Thoracic aorta (tissue), 2 donors: ENCODE measurements at regions not wholly inside any gene's neighbourhood (a gene's known extent, or its start where the extent isn't known, plus 50 kb on each side); places are given as distances from the start of the nearest gene placed in this dataset.

Source experiments
- ATAC-seq: fragments of 150-250 bp; one replicate; pipeline ENCODE4 v1.8.0; 2017; ENCODE audit warnings: low read depth; ENCODE audit not compliant: insufficient number of reproducible peaks, low FRiP score
- DNase-seq: peaks from one replicate; pipeline ENCODE4 v3.0.0-alpha.2; 2020; ENCODE audit warnings: low spot score
- H3K27ac ChIP-seq, 2 donors: fragments of 200-600 bp; sonication (generic); 1 replicate in 1 of 2; 2 replicates in 1 of 2; pipeline ENCODE4 v1.5.1; 2016; ENCODE audit warnings: mild to moderate bottlenecking in 2 of 2, moderate library complexity in 2 of 2
- H3K27me3 ChIP-seq: fragments of 200-600 bp; sonication (generic); replicated peaks from 2 replicates; pipeline ENCODE4 v1.6.0; 2016; ENCODE audit warnings: mild to moderate bottlenecking; ENCODE audit not compliant: insufficient read depth
- H3K36me3 ChIP-seq: fragments of 200-600 bp; sonication (generic); one replicate; pipeline ENCODE4 v1.5.1; 2016
- H3K4me1 ChIP-seq, 2 donors: fragments of 200-600 bp; sonication (generic); 1 replicate in 1 of 2; 2 replicates in 1 of 2; pipeline versions ENCODE4 v1.5.1 to v1.6.0; 2016; ENCODE audit warnings: low read depth in 2 of 2, mild to moderate bottlenecking in 1 of 2; ENCODE audit not compliant: control insufficient read depth in 1 of 2
- H3K4me3 ChIP-seq: fragments of 200-600 bp; sonication (generic); 2 replicates; pipeline ENCODE4 v1.5.1; 2016; ENCODE audit warnings: mild to moderate bottlenecking
- H3K9me3 ChIP-seq: fragments of 200-600 bp; sonication (generic); 2 replicates; pipeline ENCODE4 v1.5.1; 2016
- CTCF ChIP-seq: fragments of 200-600 bp; sonication (generic); IDR thresholded peaks from one replicate; pipeline ENCODE4 v1.5.1; 2019; ENCODE audit warnings: antibody characterized with exemption

GRCh38 chr3:70635301-70635700 lies 322.9 kb upstream of the MDFIC2 start:
- no peak overlapping the region for H3K4me3 ChIP-seq
- no peak for TF ChIP-seq CTCF
- H3K36me3 ChIP-seq, result no peaks in the 10 kb centered on the region
- no peak overlapping the region for H3K27ac ChIP-seq
- H3K4me1 ChIP-seq, result no peaks in the 10 kb centered on the region
- no peak for DNase-seq
- no peaks in the 10 kb centered on the region for H3K9me3 ChIP-seq
- H3K27me3 ChIP-seq, result no peaks in the 10 kb centered on the region
- ATAC-seq, result no peak

- H3K4me3 ChIP-seq, result no peak overlapping the region
- H3K27ac ChIP-seq, result no peak overlapping the region
- no peak for DNase-seq
- TF ChIP-seq CTCF, result no peak
- H3K4me1 ChIP-seq, result no peaks in the 10 kb centered on the region
- no peaks in the 10 kb centered on the region for H3K27me3 ChIP-seq
- H3K9me3 ChIP-seq, result no peaks in the 10 kb centered on the region
- no peaks in the 10 kb centered on the region for H3K36me3 ChIP-seq
- ATAC-seq, result no peak
These were observed 319.4 kb upstream of the MDFIC2 start for GRCh38 chr3:70631716-70632307.

- no peaks in the 10 kb centered on the region for H3K4me1 ChIP-seq
- no peak overlapping the region for H3K27ac ChIP-seq
- no peaks in the 10 kb centered on the region for H3K9me3 ChIP-seq
- ATAC-seq, result no peak
- H3K27me3 ChIP-seq, result no peaks in the 10 kb centered on the region
- H3K36me3 ChIP-seq, result no peaks in the 10 kb centered on the region
- TF ChIP-seq CTCF, result no peak
- no peak for DNase-seq
- no peak overlapping the region for H3K4me3 ChIP-seq
These were observed 309.0 kb upstream of the MDFIC2 start for GRCh38 chr3:70621451-70621850.

GRCh38 chr3:70620956-70621355 lies 308.5 kb upstream of the MDFIC2 start:
- no peak for TF ChIP-seq CTCF
- no peaks in the 10 kb centered on the region for H3K9me3 ChIP-seq
- no peaks in the 10 kb centered on the region for H3K36me3 ChIP-seq
- H3K27ac ChIP-seq, result no peak overlapping the region
- ATAC-seq (no peak), DNase-seq (no peak)
- H3K4me1 ChIP-seq, result no peaks in the 10 kb centered on the region
- H3K4me3 ChIP-seq, result no peak overlapping the region
- H3K27me3 ChIP-seq, result no peaks in the 10 kb centered on the region

- Histone ChIP-seq H3K27me3 (no peaks in the 10 kb centered on the region), H3K9me3 (no peaks in the 10 kb centered on the region), H3K4me1 (no peaks in the 10 kb centered on the region), H3K27ac (no peak overlapping the region), H3K36me3 (no peaks in the 10 kb centered on the region), H3K4me3 (no peak overlapping the region)
- DNase-seq (no peak), ATAC-seq (no peak)
- no peak for TF ChIP-seq CTCF
These were observed 307.9 kb upstream of the MDFIC2 start for GRCh38 chr3:70620367-70620766.
